GM18519 (cell line): ENCODE measurements at regions not wholly inside any gene's neighbourhood (a gene's known extent, or its start where the extent isn't known, plus 50 kb on each side); places are given as distances from the start of the nearest gene placed in this dataset.

Source experiments
- ATAC-seq: cut with Tn5 transposase; IDR thresholded peaks from one replicate; pipeline ENCODE4 v1.9.1; 2021; ENCODE audit warnings: mild to moderate bottlenecking, moderate library complexity; ENCODE audit not compliant: unreplicated experiment, low FRiP score

DNA sequence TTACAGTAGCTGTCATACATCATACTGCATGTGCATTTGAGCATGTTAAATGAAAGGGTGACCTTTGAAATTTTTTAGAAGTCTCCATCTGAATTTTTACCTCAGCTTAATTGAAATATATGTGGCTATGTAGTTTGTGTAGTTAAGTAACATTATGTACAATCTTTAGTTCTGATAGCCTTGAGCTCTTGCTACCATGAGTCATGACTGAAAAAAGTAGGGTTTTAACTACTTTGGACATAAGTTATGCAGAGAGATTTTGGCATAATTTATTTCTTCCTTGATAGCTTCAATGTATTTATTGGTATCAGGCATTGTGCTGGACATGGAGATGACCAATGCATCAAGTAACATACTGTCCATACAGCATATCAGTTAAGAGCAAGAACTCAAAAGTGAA, 376.5 kb upstream of the ZNF717 start:
- no peak for ATAC-seq

GRCh38 chr3:76171647-76172046, 386.3 kb upstream of the ZNF717 start:
- no peak for ATAC-seq

GRCh38 chr3:76177610-76178009, 392.3 kb upstream of the ZNF717 start:
- no peak for ATAC-seq

DNA sequence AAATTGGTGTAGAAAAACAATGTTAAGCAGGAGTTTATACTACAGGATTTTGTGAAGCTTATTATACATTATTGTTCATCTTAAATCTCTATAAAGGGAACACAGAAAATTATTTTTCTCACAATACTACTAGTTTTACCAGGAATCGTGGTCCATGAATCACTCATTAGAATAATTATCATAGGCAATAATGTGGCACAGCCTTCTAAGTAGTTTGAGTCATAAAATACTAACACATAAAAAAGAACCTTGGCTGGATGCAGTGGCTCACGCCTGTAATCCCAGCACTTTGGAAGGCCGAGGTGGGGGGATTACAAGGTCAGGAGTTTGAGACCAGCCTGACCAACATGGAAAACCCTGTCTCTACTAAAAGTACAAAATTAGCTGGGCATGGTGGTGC, 393.1 kb upstream of the ZNF717 start:
- ATAC-seq = no peak

GRCh38 chr3:76181213-76181612, 395.9 kb upstream of the ZNF717 start:
- ATAC-seq = no peak

- no peak for ATAC-seq
These were observed 412.7 kb upstream of the ZNF717 start for GRCh38 chr3:76198086-76198485.

DNA sequence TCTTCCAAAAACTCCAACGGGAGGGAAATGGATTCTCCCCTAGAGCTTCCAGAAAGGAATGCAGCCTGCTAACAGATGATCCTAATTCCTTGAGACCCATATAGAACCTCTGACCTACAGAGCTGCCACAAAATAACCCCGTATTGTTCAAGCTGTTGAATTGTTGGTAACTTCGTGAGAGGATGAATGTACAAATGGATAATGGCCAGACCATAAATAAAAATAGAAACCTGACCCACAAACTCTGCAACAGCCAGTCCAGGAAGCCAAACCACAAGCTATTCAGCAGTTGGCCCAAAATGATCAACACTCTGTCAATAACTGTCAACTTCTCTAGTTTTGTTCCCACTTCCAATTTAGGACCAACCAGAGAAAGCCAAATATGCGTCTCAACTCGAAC, 414.0 kb upstream of the ZNF717 start:
- ATAC-seq = no peak

- ATAC-seq = no peak
These were observed 418.2 kb upstream of the ZNF717 start for GRCh38 chr3:76203578-76203977.

GRCh38 chr3:76206346-76206745, 421.0 kb upstream of the ZNF717 start:
- no peak for ATAC-seq

- ATAC-seq = no peak
These were observed 427.3 kb upstream of the ZNF717 start for GRCh38 chr3:76212679-76213078.

- ATAC-seq = no peak
These were observed 436.9 kb upstream of the ZNF717 start for GRCh38 chr3:76222201-76222600.

DNA sequence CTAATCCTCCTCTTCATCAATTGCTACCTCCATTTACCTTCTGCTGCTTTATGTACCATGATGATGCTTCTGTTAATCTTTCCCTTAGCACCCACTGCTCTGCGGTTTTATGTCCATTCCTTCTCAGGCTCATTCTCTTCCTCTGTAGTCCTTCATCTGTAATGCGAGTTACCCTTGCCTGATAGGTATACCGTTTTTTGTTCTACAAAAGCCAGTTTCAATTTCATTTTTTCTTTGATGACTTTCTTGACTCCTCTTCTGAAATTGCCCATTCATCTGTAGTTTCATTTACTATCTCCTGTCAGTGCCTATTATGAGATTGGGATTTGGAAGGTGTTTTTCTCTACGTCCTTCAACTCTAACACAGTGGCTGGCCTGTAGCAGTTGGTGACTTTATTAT, 445.9 kb upstream of the ZNF717 start:
- ATAC-seq = no peak

GRCh38 chr3:76242886-76243753, 457.8 kb upstream of the ZNF717 start:
- no peak for ATAC-seq

- ATAC-seq = no peak
These were observed 459.7 kb upstream of the ZNF717 start for GRCh38 chr3:76245073-76245472.

- no peak for ATAC-seq
These were observed 460.3 kb upstream of the ZNF717 start for GRCh38 chr3:76245622-76246021.

- no peak for ATAC-seq
These were observed 479.1 kb upstream of the ZNF717 start for GRCh38 chr3:76264496-76264895.

- no peak for ATAC-seq
These were observed 479.6 kb upstream of the ZNF717 start for GRCh38 chr3:76264911-76265310.

- ATAC-seq = no peak
These were observed 481.2 kb upstream of the ZNF717 start for GRCh38 chr3:76266511-76266910.

GRCh38 chr3:76267851-76268380, 482.6 kb upstream of the ZNF717 start:
- no peak for ATAC-seq

- ATAC-seq = no peak
These were observed 508.5 kb upstream of the ZNF717 start for GRCh38 chr3:76293856-76294255.

GRCh38 chr3:76300746-76301145, 515.4 kb upstream of the ZNF717 start:
- ATAC-seq = no peak

GRCh38 chr3:76307556-76307955, 522.2 kb upstream of the ZNF717 start:
- no peak for ATAC-seq
